Endodermal cell (in vitro differentiated cells): ENCODE measurements at regions not wholly inside any gene's neighbourhood (a gene's known extent, or its start where the extent isn't known, plus 50 kb on each side); places are given as distances from the start of the nearest gene placed in this dataset.

ENCODE experiments used
- DNase-seq: peaks from one replicate; pipeline ENCODE4 v3.0.0-alpha.2; 2017
- H3K27ac ChIP-seq: 2 replicates; pipeline ENCODE4 v1.5.1; 2013; ENCODE audit warnings: mild to moderate bottlenecking, low read depth, low read length, moderate library complexity
- H3K27me3 ChIP-seq: 2 replicates; pipeline ENCODE4 v1.6.1; 2013; ENCODE audit warnings: mild to moderate bottlenecking, low read length, moderate library complexity; ENCODE audit not compliant: insufficient read depth, control insufficient read depth, poor library complexity, severe bottlenecking
- H3K36me3 ChIP-seq: 2 replicates; pipeline ENCODE4 v1.7.0; 2013; ENCODE audit warnings: mild to moderate bottlenecking, low read length, moderate library complexity; ENCODE audit not compliant: control insufficient read depth, insufficient read depth
- H3K4me1 ChIP-seq: one replicate; pipeline ENCODE4 v1.7.0; 2013; ENCODE audit warnings: low read length; ENCODE audit not compliant: control insufficient read depth, insufficient read depth
- H3K4me3 ChIP-seq: 2 replicates; pipeline ENCODE4 v1.5.1; 2013; ENCODE audit warnings: mild to moderate bottlenecking, low read length, moderate library complexity
- H3K9ac ChIP-seq: 2 replicates; pipeline ENCODE4 v1.6.1; 2013; ENCODE audit warnings: mild to moderate bottlenecking, low read length, moderate library complexity; ENCODE audit not compliant: poor library complexity, severe bottlenecking; ENCODE audit errors: extremely low read depth
- H3K9me3 ChIP-seq: 2 replicates; pipeline ENCODE4 v1.6.1; 2013; ENCODE audit warnings: mild to moderate bottlenecking, low read length, moderate library complexity; ENCODE audit not compliant: control insufficient read depth
- H3K27ac Mint-ChIP-seq: 2 replicates; pipeline ENCODE4 v1.8.0; 2020; ENCODE audit warnings: mixed read lengths
- H3K27me3 Mint-ChIP-seq: 2 replicates; pipeline ENCODE4 v1.8.0; 2021; ENCODE audit warnings: mild to moderate bottlenecking, mixed read lengths; ENCODE audit not compliant: insufficient read depth
- H3K36me3 Mint-ChIP-seq: 2 replicates; pipeline ENCODE4 v1.8.0; 2020; ENCODE audit warnings: low read depth, mixed read lengths
- H3K4me1 Mint-ChIP-seq: 2 replicates; pipeline ENCODE4 v1.8.0; 2020; ENCODE audit warnings: mixed read lengths
- H3K4me3 Mint-ChIP-seq: 2 replicates; pipeline ENCODE4 v1.8.0; 2020; ENCODE audit warnings: mild to moderate bottlenecking, moderate library complexity, mixed read lengths
- H3K9me3 Mint-ChIP-seq: 2 replicates; pipeline ENCODE4 v1.8.0; 2020; ENCODE audit warnings: mild to moderate bottlenecking, mixed read lengths
- CTCF ChIP-seq: fragments of 200-600 bp; sonication (generic); conservative IDR thresholded peaks from 2 replicates; pipeline ENCODE4 v1.5.0; 2021; ENCODE audit warnings: antibody characterized with exemption, mild to moderate bottlenecking
- WGBS, 2 experiments: methylation state at CpG; one replicate each; pipeline versions ENCODE4 v1.1.5 to v1.1.7; 2013; ENCODE audit warnings: missing lambda C conversion rate in 2 of 2, mixed read lengths in 1 of 2; ENCODE audit not compliant: insufficient coverage in 1 of 2, insufficient read length in 1 of 2; 5-methylcytosine and 5-hydroxymethylcytosine counted together

- Histone ChIP-seq H3K9me3 (no peaks in the 10 kb centered on the region), H3K4me3 (no peak overlapping the region), H3K4me1 (peaks cover 8% of the 10 kb centered on the region), H3K27me3 (no peaks in the 10 kb centered on the region), H3K9ac (no peak overlapping the region), H3K36me3 (peaks cover 49% of the 10 kb centered on the region), H3K27ac (no peak overlapping the region)
- H3K9me3 Mint-ChIP-seq: no peaks in the 10 kb centered on the region
- DNase-seq: no peak
- TF ChIP-seq CTCF: no peak
- no peak overlapping the region for H3K27ac Mint-ChIP-seq
- no peak overlapping the region for H3K4me3 Mint-ChIP-seq
- 65 to 87% methylated on average over 4 to 5 of the region's 5 CpGs for WGBS, 2 experiments
- H3K27me3 Mint-ChIP-seq: no peaks in the 10 kb centered on the region
- peaks cover 39% of the 10 kb centered on the region for H3K4me1 Mint-ChIP-seq
- peaks cover 30% of the 10 kb centered on the region for H3K36me3 Mint-ChIP-seq
Observed at GRCh38 chr6:106017454-106017853, 68.7 kb upstream of the PRDM1 start.

GRCh38 chr6:106014955-106015354 lies 71.2 kb upstream of the PRDM1 start:
- H3K27ac Mint-ChIP-seq: peak overlapping the region; percentile 18

GRCh38 chr6:106011476-106011875 lies 74.7 kb upstream of the PRDM1 start:
- Mint-ChIP-seq H3K36me3 (peaks cover 34% of the 10 kb centered on the region), H3K4me3 (no peak overlapping the region), H3K27me3 (peaks cover 4% of the 10 kb centered on the region), H3K27ac (no peak overlapping the region), H3K4me1 (peaks cover 64% of the 10 kb centered on the region), H3K9me3 (no peaks in the 10 kb centered on the region)
- WGBS, 2 experiments: 91 to 94% methylated on average over 4 to 6 of the region's 6 CpGs
- Histone ChIP-seq H3K9ac (no peak overlapping the region), H3K4me1 (peaks cover 12% of the 10 kb centered on the region), H3K4me3 (no peak overlapping the region), H3K36me3 (peaks cover 33% of the 10 kb centered on the region), H3K9me3 (no peaks in the 10 kb centered on the region), H3K27me3 (no peaks in the 10 kb centered on the region), H3K27ac (no peak overlapping the region)
- DNase-seq: no peak
- TF ChIP-seq CTCF: no peak

More at GRCh38 chr6:106014955-106015354, 71.2 kb upstream of the PRDM1 start:
- no peak for TF ChIP-seq CTCF
- peaks cover 57% of the 10 kb centered on the region for H3K4me1 Mint-ChIP-seq
- no peaks in the 10 kb centered on the region for H3K9me3 Mint-ChIP-seq
- Histone ChIP-seq H3K4me1 (peaks cover 12% of the 10 kb centered on the region), H3K9ac (no peak overlapping the region), H3K27ac (no peak overlapping the region), H3K27me3 (no peaks in the 10 kb centered on the region), H3K9me3 (no peaks in the 10 kb centered on the region), H3K36me3 (peaks cover 37% of the 10 kb centered on the region), H3K4me3 (peak overlapping the region; percentile 14)
- peak; percentile 62 for DNase-seq
- no peaks in the 10 kb centered on the region for H3K27me3 Mint-ChIP-seq
- H3K4me3 Mint-ChIP-seq: peak overlapping the region; percentile 1
- 5% methylated on average over 2 of the region's 2 CpGs; no CpG with 5 or more reads in 1 of the 2 experiments for WGBS, 2 experiments
- peaks cover 24% of the 10 kb centered on the region for H3K36me3 Mint-ChIP-seq
